GM19240 (cell line): ENCODE measurements at regions not wholly inside any gene's neighbourhood (a gene's known extent, or its start where the extent isn't known, plus 50 kb on each side); places are given as distances from the start of the nearest gene placed in this dataset.

Experiments used
- DNase-seq: peaks from one replicate; pipeline ENCODE4 v3.0.0; 2011; ENCODE audit warnings: low spot score; ENCODE audit not compliant: insufficient read length

- DNase-seq: no peak
Observed at GRCh38 chr12:127238107-127238506, 1028.9 kb upstream of the TMEM132C start.

- no peak for DNase-seq
Observed at GRCh38 chr12:127239781-127240180, 1027.2 kb upstream of the TMEM132C start.

GRCh38 chr12:127240249-127240929 lies 1026.6 kb upstream of the TMEM132C start:
- DNase-seq: no peak

- DNase-seq: no peak
Observed at GRCh38 chr12:127241072-127241817, 1025.7 kb upstream of the TMEM132C start.

- DNase-seq: no peak
Observed at GRCh38 chr12:127245009-127245408, 1022.0 kb upstream of the TMEM132C start.

- DNase-seq: no peak
Observed at GRCh38 chr12:127245437-127245836, 1021.5 kb upstream of the TMEM132C start.

- no peak for DNase-seq
Observed at GRCh38 chr12:127247937-127248336, 1019.0 kb upstream of the TMEM132C start.

- no peak for DNase-seq
Observed at GRCh38 chr12:127249428-127249827, 1017.5 kb upstream of the TMEM132C start.

GRCh38 chr12:127253797-127254327 lies 1013.1 kb upstream of the TMEM132C start:
- DNase-seq: no peak

- DNase-seq: no peak
Observed at GRCh38 chr12:127254420-127254955, 1012.5 kb upstream of the TMEM132C start.

- no peak for DNase-seq
Observed at GRCh38 chr12:127257366-127257935, 1009.5 kb upstream of the TMEM132C start.

GRCh38 chr12:127260531-127260930 lies 1006.4 kb upstream of the TMEM132C start:
- no peak for DNase-seq

GRCh38 chr12:127260999-127261398 lies 1006.0 kb upstream of the TMEM132C start:
- DNase-seq: no peak

GRCh38 chr12:127262615-127263014 lies 1004.4 kb upstream of the TMEM132C start:
- DNase-seq: no peak

- DNase-seq: no peak
Observed at GRCh38 chr12:127263621-127264020, 1003.3 kb upstream of the TMEM132C start.

- no peak for DNase-seq
Observed at GRCh38 chr12:127267128-127267527, 999.8 kb upstream of the TMEM132C start.

GRCh38 chr12:127268213-127268612 lies 998.8 kb upstream of the TMEM132C start:
- no peak for DNase-seq

GRCh38 chr12:127268706-127269425 lies 998.1 kb upstream of the TMEM132C start:
- DNase-seq: no peak

GRCh38 chr12:127270193-127270592 lies 996.8 kb upstream of the TMEM132C start:
- DNase-seq: no peak

GRCh38 chr12:127271776-127272175 lies 995.2 kb upstream of the TMEM132C start:
- DNase-seq: no peak

- DNase-seq: no peak
Observed at GRCh38 chr12:127272864-127273263, 994.1 kb upstream of the TMEM132C start.
